HepG2 (cell line): ENCODE measurements at regions not wholly inside any gene's neighbourhood (a gene's known extent, or its start where the extent isn't known, plus 50 kb on each side); places are given as distances from the start of the nearest gene placed in this dataset.

Experiments used
- ATAC-seq: fragments of 200-7000 bp; cut with Tn5 transposase; 3 replicates; pipeline ENCODE4 v1.9.1; 2020; ENCODE audit warnings: mild to moderate bottlenecking, moderate library complexity
- BruUV-seq: library from RNA; stranded (reverse); fragments of 400-500 nt; replicated peaks from 2 replicates; lab custom pipeline; 2021; lab: Mats Ljungman, UMichigan
- CTCF ChIA-PET: fragments of 300-600 bp; formaldehyde crosslinking; extraction: SDS; loops from one replicate; lab custom pipeline; 2021; ENCODE audit warnings: low total read pairs, inconsistent platforms, low intra/inter-chr PET ratio; lab: Yijun Ruan, JAX
- POLR2A ChIA-PET: fragments of 350-600 bp; sonication (Branson Sonifier 250); formaldehyde crosslinking; loops from one replicate; lab custom pipeline; 2020; ENCODE audit warnings: antibody characterized with exemption, inconsistent platforms; lab: Yijun Ruan, JAX
- DNase-seq: peaks from one replicate; pipeline ENCODE4 v3.0.0-alpha.2; 2015; ENCODE audit warnings: low spot score
- FAIRE-seq: peaks from 3 replicates; lab custom pipeline; 2011; peaks lifted over from hg19 to GRCh38; lab: Jason Lieb, UNC
- H2AFZ ChIP-seq: one replicate; pipeline ENCODE4 v1.6.1; 2011; ENCODE audit warnings: low read length, inconsistent platforms
- H3K27ac ChIP-seq: fragments of 300-600 bp; 3 replicates; pipeline ENCODE4 v1.8.0; 2011; ENCODE audit warnings: mixed run types, mild to moderate bottlenecking, mixed read lengths, low read length, inconsistent platforms; ENCODE audit not compliant: insufficient read depth; ENCODE audit errors: extremely low read length
- H3K27me3 ChIP-seq, 2 experiments: fragments of 200-600 bp in 1 of 2; 2 replicates in 1 of 2; 3 replicates in 1 of 2; pipeline versions ENCODE4 v1.6.0 to v1.8.0; 2011; ENCODE audit warnings: low read length in 2 of 2, mild to moderate bottlenecking in 2 of 2, moderate library complexity in 2 of 2, inconsistent platforms in 1 of 2; ENCODE audit not compliant: insufficient read depth in 2 of 2, control insufficient read depth in 1 of 2
- H3K36me3 ChIP-seq, 2 experiments: fragments of 200-600 bp in 1 of 2; replicated peaks in 1 of 2; 2 replicates in 1 of 2; 3 replicates in 1 of 2; pipeline versions ENCODE4 v1.5.1 to v1.8.0; 2011; ENCODE audit warnings: low read length in 2 of 2, inconsistent platforms in 1 of 2; ENCODE audit not compliant: insufficient read depth in 2 of 2, control insufficient read depth in 1 of 2
- H3K4me1 ChIP-seq: 2 replicates; pipeline ENCODE4 v1.5.1; 2012; ENCODE audit warnings: low read length, inconsistent platforms; ENCODE audit not compliant: insufficient read depth
- H3K4me2 ChIP-seq: 2 replicates; pipeline ENCODE4 v1.6.0; 2011; ENCODE audit warnings: low read depth, low read length, inconsistent platforms
- H3K4me3 ChIP-seq, 3 experiments: fragments of 200-600 bp in 1 of 3; sonication (generic), shearing (Covaris generic) in 1 of 3; replicated peaks in 1 of 3; 2 replicates each; pipeline ENCODE4 v1.5.1; 2011 to 2016; ENCODE audit warnings: low read length in 3 of 3, inconsistent platforms in 2 of 3, low read depth in 2 of 3, mild to moderate bottlenecking in 2 of 3, control low read depth in 1 of 3, mixed read lengths in 1 of 3; ENCODE audit not compliant: insufficient read depth in 1 of 3
- H3K79me2 ChIP-seq: one replicate; pipeline ENCODE4 v1.6.1; 2011; ENCODE audit warnings: low read length, inconsistent platforms; ENCODE audit not compliant: insufficient read depth
- H3K9ac ChIP-seq: 2 replicates; pipeline ENCODE4 v1.6.0; 2011; ENCODE audit warnings: mild to moderate bottlenecking, low read depth, low read length, inconsistent platforms; ENCODE audit not compliant: insufficient read depth
- H3K9me3 ChIP-seq: 2 replicates; pipeline ENCODE4 v1.5.1; 2012; ENCODE audit warnings: mild to moderate bottlenecking, low read length
- H4K20me1 ChIP-seq: 2 replicates; pipeline ENCODE4 v1.6.0; 2011; ENCODE audit warnings: inconsistent platforms, mild to moderate bottlenecking, low read length, moderate library complexity; ENCODE audit not compliant: insufficient read depth
- CENPX ChIP-seq: sonication (generic); formaldehyde crosslinking; IDR thresholded peaks from 2 replicates; pipeline ENCODE4 v1.9.0; 2021; ENCODE audit warnings: mild to moderate bottlenecking, missing genetic modification reagents, moderate library complexity
- ERF ChIP-seq: IDR thresholded peaks from 2 replicates; pipeline ENCODE4 v1.6.1; 2018; ENCODE audit warnings: missing biosample characterization, missing genetic modification reagents
- FOXM1 ChIP-seq: sonication (generic); formaldehyde crosslinking; IDR thresholded peaks from 2 replicates; pipeline ENCODE4 v1.5.0; 2020; ENCODE audit warnings: missing genetic modification reagents
- MED1 ChIP-seq: sonication (generic); formaldehyde crosslinking; IDR thresholded peaks from 2 replicates; pipeline ENCODE4 v1.4.0; 2020; ENCODE audit warnings: missing genetic modification reagents
- RARG ChIP-seq: sonication (generic); formaldehyde crosslinking; IDR thresholded peaks from 2 replicates; pipeline ENCODE4 v1.4.0; 2020; ENCODE audit warnings: low read depth, mild to moderate bottlenecking, missing genetic modification reagents
- SP1 ChIP-seq, 2 experiments: fragments of 450-650 bp in 1 of 2; sonication (generic) in 1 of 2; formaldehyde crosslinking in 1 of 2; IDR thresholded peaks; 2 replicates each; pipeline versions ENCODE4 v1.4.0 to v1.6.1; 2016 to 2020; ENCODE audit warnings: missing genetic modification reagents in 1 of 2
- SP2 ChIP-seq: sonication (generic); formaldehyde crosslinking; IDR thresholded peaks from 2 replicates; pipeline ENCODE4 v1.5.1; 2020; ENCODE audit warnings: mild to moderate bottlenecking, missing genetic modification reagents
- ZNF224 ChIP-seq: sonication (generic); formaldehyde crosslinking; IDR thresholded peaks from 2 replicates; pipeline ENCODE4 v1.5.0; 2020; ENCODE audit warnings: mild to moderate bottlenecking, missing genetic modification reagents
- ZNF484 ChIP-seq: sonication (generic); formaldehyde crosslinking; IDR thresholded peaks from 2 replicates; pipeline ENCODE4 v1.5.1; 2020; ENCODE audit warnings: mild to moderate bottlenecking, low read depth, missing genetic modification reagents, borderline replicate concordance
- ZNF567 ChIP-seq: sonication (generic); formaldehyde crosslinking; IDR thresholded peaks from 2 replicates; pipeline ENCODE4 v1.8.1; 2023; ENCODE audit warnings: mild to moderate bottlenecking, missing genetic modification reagents, borderline replicate concordance
- ZNF737 ChIP-seq: sonication (generic); formaldehyde crosslinking; IDR thresholded peaks from 2 replicates; pipeline ENCODE4 v1.5.0; 2020; ENCODE audit warnings: missing genetic modification reagents, mild to moderate bottlenecking, borderline replicate concordance
- ZNF784 ChIP-seq: sonication (generic); formaldehyde crosslinking; IDR thresholded peaks from 2 replicates; pipeline ENCODE4 v1.5.1; 2020; ENCODE audit warnings: missing genetic modification reagents, mild to moderate bottlenecking, borderline replicate concordance
- WGBS: methylation state at CpG from one replicate; pipeline ENCODE4 v1.1.6; 2017; ENCODE audit warnings: low lambda C conversion rate; 5-methylcytosine and 5-hydroxymethylcytosine counted together
- in situ Hi-C: cut with HindIII; loops from 2 replicates; pipeline ENCODE4 v1.10.0; 2017; ENCODE audit warnings: low pct_unique_long_range_greater_than_20kb; ENCODE audit not compliant: extremely low pct_ligation_motif_present
- intact Hi-C: fragments of 100-400 bp; cut with micrococcal nuclease; formaldehyde crosslinking; loops from one replicate; pipeline ENCODE4 v1.10.0; 2022; ENCODE audit not compliant: unreplicated experiment
- TF ChIP-seq, protein P1 (sequence below): IDR thresholded peaks from 2 replicates; pipeline ENCODE4 v1.6.1; 2016

DNA sequence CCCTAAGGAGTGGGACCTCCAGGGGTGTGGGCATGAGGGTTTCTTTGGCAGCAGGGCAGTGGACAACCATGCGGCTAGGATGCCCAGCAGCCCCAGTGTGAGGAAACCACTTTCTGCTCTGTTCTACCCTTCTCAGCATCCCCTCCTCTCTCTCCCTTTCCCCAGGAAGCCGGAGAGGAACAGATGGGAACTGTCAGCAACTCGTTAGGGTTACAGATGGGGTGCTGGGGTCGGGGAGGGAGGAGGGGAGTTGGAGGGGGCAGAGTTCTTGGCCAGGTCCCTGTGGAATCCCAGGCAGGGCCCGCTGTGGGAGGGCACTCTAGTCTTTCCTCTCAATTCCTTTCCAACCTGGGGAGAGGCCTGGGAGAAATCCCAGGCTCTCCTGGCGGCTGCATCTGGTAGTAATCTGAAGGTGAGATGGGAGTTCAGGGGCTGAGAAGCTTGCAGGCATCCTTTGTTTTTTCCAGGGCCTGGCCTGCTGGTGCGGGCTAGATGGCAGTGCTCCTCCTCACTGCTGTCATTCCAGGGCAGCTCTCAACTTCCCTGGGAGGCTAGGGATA is 93.9 kb upstream of the CSF3R start:
- H3K4me3 ChIP-seq = no peak overlapping the region
- TF ChIP-seq FOXM1 (CRISPR knock-in tag) (no peak), ZNF737 (CRISPR knock-in tag) (no peak), SP1 (IDR thresholded peaks at IDR 0.05) (no peak), SP1 (CRISPR knock-in tag; IDR thresholded peaks at IDR 0.05) (no peak), MED1 (CRISPR knock-in tag) (no peak), RARG (no peak), ZNF567 (CRISPR knock-in tag) (no peak), ZNF784 (CRISPR knock-in tag) (no peak), ZNF484 (CRISPR knock-in tag) (no peak), ZNF224 (CRISPR knock-in tag) (no peak), CENPX (CRISPR knock-in tag) (no peak), ERF (CRISPR knock-in tag) (no peak), SP2 (CRISPR knock-in tag) (no peak)
- TF ChIP-seq, protein P1, sequence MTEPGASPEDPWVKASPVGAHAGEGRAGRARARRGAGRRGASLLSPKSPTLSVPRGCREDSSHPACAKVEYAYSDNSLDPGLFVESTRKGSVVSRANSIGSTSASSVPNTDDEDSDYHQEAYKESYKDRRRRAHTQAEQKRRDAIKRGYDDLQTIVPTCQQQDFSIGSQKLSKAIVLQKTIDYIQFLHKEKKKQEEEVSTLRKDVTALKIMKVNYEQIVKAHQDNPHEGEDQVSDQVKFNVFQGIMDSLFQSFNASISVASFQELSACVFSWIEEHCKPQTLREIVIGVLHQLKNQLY (CRISPR knock-in tag) = no peak
- H3K4me1 ChIP-seq = no peaks in the 10 kb centered on the region
- H4K20me1 ChIP-seq = no peaks in the 10 kb centered on the region
- ChIA-PET POLR2A (no interaction called here), CTCF (interaction anchor here (1.2 kb wide), 2 partner anchors 74 to 601 kb away, joined by 3 to 4 read pairs; no protein-coding TSS in a partner anchor)
- H3K36me3 ChIP-seq = no peaks in the 10 kb centered on the region
- H3K27ac ChIP-seq = no peak overlapping the region
- no TSS peak for BruUV-seq
- FAIRE-seq (no peak), ATAC-seq (no peak), DNase-seq (no peak)
- H3K9ac ChIP-seq = no peak overlapping the region
- 14% methylated on average over 7 of the region's 7 CpGs for WGBS
- H2AFZ ChIP-seq = no peak overlapping the region
- intact Hi-C loops = no loop called here
- H3K4me2 ChIP-seq = no peak overlapping the region
- no peaks in the 10 kb centered on the region for H3K79me2 ChIP-seq
- H3K9me3 ChIP-seq = no peaks in the 10 kb centered on the region
- peaks cover 0 to 27% of the 10 kb centered on the region in 2 experiments; a peak in 3 of 5 replicates for H3K27me3 ChIP-seq
- in situ Hi-C loops = no loop called here
